ENCODE measurements at regions not wholly inside any gene's neighbourhood (a gene's known extent, or its start where the extent isn't known, plus 50 kb on each side); places are given as distances from the start of the nearest gene placed in this dataset.

DNA sequence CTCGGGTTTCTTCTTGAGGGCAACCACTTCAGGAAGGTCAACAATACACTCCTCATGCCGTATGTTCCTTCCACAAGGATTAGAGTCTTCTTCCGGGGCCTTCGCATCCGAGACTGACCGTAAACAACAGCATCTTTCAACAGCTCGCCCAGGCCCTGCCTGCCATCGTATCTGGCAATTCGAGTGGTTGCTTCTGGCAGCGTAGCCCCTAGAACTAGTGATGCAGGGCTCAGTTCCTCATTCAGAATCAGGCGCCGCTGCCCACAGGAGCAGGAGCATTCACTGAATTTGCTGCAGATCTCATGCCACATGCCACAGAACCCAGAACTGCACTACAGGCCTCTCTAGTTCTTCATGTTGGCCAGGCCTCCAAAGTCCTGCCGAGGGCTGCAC is 59.0 kb upstream of the AFDN start:
- TF ChIP-seq, protein P1, sequence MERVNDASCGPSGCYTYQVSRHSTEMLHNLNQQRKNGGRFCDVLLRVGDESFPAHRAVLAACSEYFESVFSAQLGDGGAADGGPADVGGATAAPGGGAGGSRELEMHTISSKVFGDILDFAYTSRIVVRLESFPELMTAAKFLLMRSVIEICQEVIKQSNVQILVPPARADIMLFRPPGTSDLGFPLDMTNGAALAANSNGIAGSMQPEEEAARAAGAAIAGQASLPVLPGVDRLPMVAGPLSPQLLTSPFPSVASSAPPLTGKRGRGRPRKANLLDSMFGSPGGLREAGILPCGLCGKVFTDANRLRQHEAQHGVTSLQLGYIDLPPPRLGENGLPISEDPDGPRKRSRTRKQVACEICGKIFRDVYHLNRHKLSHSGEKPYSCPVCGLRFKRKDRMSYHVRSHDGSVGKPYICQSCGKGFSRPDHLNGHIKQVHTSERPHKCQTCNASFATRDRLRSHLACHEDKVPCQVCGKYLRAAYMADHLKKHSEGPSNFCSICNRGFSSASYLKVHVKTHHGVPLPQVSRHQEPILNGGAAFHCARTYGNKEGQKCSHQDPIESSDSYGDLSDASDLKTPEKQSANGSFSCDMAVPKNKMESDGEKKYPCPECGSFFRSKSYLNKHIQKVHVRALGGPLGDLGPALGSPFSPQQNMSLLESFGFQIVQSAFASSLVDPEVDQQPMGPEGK (CRISPR knock-in tag; IDR thresholded peaks at IDR 0.05; ENCODE audit: borderline replicate concordance): no peak
- TF ChIP-seq, protein P2, sequence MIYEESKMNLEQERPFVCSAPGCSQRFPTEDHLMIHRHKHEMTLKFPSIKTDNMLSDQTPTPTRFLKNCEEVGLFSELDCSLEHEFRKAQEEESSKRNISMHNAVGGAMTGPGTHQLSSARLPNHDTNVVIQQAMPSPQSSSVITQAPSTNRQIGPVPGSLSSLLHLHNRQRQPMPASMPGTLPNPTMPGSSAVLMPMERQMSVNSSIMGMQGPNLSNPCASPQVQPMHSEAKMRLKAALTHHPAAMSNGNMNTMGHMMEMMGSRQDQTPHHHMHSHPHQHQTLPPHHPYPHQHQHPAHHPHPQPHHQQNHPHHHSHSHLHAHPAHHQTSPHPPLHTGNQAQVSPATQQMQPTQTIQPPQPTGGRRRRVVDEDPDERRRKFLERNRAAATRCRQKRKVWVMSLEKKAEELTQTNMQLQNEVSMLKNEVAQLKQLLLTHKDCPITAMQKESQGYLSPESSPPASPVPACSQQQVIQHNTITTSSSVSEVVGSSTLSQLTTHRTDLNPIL (CRISPR knock-in tag; IDR thresholded peaks at IDR 0.05; ENCODE audit: low read depth): no peak

All from SK-N-SH treated with all-trans-retinoic acid at 6 μM for 48 hours (cell line).